SIG-M5 treated with dmso at 0.1 percent for 504 hours (cell line): ENCODE measurements at regions not wholly inside any gene's neighbourhood (a gene's known extent, or its start where the extent isn't known, plus 50 kb on each side); places are given as distances from the start of the nearest gene placed in this dataset.
"Not testable (repeated sequence)": the region's sequence is repeated elsewhere in the genome, so short reads cannot be mapped to it uniquely, and the experiment has no call there.

ENCODE experiments used
- DNase-seq: peaks from one replicate; lab custom pipeline; 2025; ENCODE audit not compliant: unreplicated experiment; lab: John Stamatoyannopoulos, UW

DNA sequence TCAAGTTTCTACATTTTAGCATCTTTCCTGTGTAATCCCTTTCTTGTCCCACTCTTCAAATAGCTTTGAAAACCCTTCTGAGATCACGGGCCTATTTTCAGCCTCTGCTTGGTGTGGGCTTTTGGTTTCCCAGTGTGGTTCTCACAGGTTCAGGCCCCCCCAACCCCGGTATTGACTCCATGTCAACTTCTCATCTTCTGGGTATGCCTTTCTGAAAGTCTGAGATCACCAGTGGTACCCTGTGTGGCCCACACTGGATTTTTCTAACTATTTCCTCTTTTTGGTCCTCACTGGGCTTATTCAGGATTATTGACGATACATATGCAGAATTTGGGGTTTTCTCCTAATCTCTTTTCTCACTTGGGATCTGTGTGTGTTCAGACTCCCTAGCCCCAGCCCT, 146.9 kb upstream of the PLGLB2 start:
- DNase-seq: not testable (repeated sequence)

- not testable (repeated sequence) for DNase-seq
Observed at GRCh38 chr2:87602118-87602517, 145.8 kb upstream of the PLGLB2 start.

GRCh38 chr2:87602728-87603127, 145.2 kb upstream of the PLGLB2 start:
- DNase-seq: not testable (repeated sequence)

DNA sequence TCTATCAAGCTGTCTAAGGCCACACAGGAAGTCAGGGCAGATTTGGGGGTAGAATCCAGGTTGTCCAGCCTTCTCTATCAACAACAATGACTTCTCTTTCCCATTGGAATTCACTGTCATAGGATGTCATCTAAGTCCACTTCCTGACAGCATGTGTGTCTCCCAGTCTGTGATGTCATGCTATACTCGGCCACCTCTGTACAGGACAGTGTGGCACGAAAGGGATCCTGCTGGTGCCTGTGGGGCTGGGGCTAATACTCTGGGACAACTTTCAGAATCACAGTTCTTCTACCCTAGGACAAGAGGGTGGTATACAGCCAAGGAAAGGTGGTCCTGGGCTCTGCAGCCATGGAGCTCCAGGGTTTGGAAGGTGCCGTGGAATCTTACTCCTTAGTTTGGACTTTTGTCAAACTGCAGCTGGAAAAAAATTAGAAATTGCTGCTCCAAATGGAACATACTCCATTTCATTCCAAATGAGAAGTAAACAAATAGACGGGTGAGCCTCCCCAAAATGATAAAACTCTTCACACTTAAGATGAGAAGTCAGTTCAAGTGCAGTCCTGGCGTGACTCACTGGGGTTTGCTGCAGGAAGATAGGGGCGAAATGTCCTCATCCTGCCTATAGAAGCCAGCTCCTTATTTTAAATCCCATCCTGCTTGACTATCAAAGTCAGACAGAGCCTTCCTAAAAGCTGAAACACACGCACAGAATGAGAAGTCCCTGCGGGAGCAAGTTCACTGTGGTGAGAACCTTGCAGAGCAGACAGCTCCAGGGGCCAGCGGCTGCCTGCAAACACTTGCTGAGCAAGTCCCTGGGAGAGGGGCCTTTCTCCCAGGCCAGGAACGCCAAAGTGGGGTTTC, 144.2 kb upstream of the PLGLB2 start:
- not testable (repeated sequence) for DNase-seq

DNA sequence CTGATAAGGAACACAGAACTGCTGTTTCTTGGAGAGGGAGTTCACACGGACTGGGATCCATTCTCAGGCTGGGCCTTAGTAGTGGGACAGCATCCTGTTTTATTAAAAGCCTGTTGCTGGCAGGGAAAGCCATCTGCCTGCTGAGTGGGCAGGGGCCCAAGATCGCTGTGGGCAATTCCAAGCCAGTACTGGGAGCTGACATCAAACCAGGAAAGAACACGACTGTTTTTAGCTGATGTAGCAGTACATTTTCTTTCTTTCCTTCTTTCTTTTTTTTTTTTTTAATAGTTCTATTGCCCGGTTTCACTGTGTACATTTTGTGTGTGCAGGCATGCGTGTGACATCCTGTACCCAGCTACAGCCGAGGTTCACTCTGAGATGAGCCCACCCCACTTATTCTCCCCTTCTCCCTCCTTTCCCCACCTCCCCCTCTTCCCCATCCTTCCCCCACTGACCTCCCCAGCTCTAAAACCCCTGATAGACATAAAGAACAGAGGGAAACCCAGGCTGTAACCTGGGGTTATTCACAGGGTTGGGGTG, 143.5 kb upstream of the PLGLB2 start:
- DNase-seq: not testable (repeated sequence)

DNA sequence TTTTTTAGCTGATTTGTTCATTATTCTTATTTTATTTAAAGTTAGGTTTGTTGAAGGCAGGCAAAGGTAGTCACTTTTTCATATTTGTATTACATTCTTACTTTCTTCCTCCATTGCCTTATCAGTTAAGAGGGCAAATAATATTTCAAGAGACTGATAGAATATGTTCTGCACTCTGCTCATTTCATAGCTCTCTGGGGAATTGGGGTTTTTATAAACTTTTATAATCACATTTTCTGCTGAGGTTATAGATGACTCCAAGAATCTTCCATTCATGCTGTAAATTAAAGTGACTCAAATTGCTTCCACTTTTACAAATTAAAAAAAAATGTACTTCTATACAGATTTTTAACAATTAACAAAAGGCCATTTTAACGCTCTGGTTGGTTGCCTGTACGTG, 142.9 kb upstream of the PLGLB2 start:
- not testable (repeated sequence) for DNase-seq

DNA sequence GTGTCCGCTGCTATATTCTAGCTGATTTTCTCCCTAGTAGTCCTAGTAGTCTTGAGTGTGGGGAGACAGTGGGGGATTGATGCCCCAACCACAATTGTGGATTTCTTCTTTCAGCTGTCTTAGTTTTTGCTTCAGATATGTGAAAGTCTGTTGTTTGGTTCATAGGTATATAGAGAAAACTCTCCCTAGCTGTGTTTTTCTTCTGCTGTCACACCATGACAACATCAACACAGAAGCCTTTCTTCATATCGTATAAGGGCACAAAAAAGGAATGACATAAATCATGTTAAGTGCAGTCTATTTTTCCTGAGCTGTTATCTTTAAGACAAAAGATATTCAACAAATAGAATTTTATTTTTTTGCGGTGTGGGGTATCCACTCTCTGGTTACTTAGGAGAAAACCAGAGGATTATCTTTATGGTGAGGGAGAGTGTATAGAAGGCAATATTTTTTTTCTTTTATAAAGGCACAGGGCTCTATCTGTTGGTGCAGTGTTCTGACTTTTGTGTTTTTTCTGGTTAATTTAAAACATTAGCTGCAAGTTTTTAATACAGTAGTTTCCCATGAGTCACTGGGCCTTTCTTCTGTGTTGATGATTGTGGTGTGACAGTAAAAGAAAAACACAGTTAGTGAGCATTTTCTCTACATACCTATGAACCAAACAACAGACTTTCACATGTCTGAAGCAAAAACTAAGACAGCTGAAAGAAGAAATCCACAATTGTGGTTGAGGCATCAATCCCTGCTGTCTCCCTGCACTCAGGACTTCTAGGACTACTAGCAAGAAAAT, 139.3 kb upstream of the PLGLB2 start:
- DNase-seq: not testable (repeated sequence)

GRCh38 chr2:87610974-87611373, 136.9 kb upstream of the PLGLB2 start:
- not testable (repeated sequence) for DNase-seq

- DNase-seq: not testable (repeated sequence)
Observed at GRCh38 chr2:87611416-87611815, 136.5 kb upstream of the PLGLB2 start.

DNA sequence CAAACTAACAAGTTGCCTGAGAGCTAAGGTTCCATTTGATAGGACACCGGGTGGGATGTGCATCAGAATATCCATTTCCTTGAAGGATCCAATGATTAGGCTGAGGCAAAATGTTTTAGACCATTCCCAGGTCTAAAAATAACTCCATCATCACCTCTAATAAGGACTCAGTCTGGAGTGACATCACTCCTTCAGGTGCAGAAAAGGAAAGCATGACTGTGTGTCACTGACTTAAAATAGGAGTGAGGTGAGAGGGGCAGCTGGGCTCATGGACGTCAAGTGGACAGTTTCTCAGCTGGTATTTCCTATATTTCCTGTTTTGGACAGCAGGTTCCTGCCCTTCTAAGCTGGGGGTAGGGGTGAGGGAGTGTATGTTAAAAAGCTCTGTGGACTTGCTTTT, 135.9 kb upstream of the PLGLB2 start:
- not testable (repeated sequence) for DNase-seq

DNA sequence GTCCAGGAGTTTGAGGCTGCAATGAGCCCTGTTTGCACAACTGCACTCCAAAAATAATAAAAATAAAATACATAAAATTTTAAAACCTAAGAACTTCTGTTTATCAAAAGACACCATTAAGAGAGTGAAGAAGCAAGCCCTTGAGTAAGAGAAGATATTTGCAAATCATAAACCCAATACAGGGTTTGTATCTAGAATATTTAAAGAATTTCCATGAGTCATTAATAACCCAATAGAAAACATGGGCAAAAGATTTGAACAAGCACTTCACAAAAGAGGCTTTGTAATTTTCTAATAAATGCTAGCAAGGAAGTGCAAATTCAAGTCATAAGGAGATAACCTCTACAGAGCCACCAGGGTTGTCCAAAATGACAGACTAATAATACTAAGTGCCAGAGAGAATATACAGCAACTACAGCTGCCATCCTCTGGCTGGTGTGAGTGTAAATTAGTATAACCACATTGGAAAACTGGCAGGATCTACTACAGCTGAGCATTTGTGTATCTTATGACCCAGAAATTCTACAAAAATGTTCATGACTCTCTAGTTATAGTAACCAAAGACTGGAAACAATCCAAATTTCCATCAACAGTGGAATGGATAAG, 133.0 kb upstream of the PLGLB2 start:
- not testable (repeated sequence) for DNase-seq

- DNase-seq: not testable (repeated sequence)
Observed at GRCh38 chr2:87619121-87619520, 128.8 kb upstream of the PLGLB2 start.

- not testable (repeated sequence) for DNase-seq
Observed at GRCh38 chr2:87621139-87621538, 126.7 kb upstream of the PLGLB2 start.

- not testable (repeated sequence) for DNase-seq
Observed at GRCh38 chr2:87622720-87623119, 125.2 kb upstream of the PLGLB2 start.

DNA sequence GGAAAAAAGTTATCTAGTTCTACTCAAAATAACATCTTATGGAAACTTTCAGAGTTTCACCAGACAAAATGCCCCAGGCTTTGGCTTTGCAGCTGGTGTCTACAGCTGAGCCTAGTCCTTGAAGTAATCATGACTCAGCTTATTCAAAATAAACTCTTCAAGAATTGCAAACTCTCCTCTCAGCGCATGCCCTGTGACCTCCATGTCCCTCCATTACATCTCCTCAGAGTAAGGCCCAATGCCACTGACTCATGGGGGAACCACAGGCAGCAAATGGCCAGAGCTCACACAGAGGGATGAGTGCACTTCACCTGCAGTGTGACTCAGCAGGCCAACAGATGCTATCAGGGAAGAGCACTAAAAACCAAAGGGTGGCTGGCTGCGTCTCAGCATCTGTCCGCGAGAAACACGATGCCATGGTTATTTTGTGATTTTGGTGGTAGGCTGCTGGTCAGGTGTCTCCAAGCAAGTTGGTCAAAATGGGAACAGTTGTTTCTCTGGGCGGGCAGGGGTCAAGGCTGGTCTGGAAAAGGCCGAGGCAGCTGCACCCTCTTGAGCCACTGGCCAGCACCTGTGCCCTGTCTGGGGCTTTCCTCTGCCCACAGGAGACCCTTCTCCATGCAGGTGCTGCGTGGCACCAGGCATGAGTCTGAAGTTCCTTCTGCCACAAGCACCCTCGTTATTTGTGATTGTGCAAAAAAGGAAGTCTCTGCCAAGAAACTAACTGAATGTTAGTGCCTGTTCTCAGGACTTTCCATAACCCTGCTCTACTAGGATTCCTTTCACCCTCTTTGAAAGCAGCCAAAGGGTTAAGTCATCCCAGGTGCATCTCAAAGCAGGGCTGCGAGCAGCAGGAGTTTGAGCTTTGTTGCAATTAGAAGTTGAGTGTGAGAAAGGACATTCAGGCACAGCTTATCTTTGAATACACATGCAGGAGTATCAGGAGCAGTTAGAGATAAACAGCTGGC, 118.1 kb upstream of the PLGLB2 start:
- DNase-seq: not testable (repeated sequence)

- not testable (repeated sequence) for DNase-seq
Observed at GRCh38 chr2:87630892-87631291, 117.0 kb upstream of the PLGLB2 start.

DNA sequence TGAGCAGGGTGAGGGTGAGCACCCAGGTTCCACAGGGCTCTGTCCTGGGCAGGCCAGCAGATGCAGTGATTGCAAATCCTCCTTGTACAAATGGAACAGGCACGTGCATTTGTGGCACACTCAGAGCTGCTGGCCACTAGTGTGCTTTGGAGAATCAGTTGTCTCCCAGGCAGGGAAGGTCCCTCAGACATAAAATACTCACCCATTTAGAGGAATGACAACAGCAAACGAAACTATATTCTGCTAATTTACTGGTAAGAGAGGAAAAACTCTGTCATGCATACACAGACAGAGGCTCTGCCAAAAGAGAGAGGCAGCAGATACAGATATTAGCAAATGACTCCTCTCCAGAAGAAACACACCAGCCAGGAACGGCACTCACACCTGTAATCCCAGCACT, 116.5 kb upstream of the PLGLB2 start:
- DNase-seq: not testable (repeated sequence)

DNA sequence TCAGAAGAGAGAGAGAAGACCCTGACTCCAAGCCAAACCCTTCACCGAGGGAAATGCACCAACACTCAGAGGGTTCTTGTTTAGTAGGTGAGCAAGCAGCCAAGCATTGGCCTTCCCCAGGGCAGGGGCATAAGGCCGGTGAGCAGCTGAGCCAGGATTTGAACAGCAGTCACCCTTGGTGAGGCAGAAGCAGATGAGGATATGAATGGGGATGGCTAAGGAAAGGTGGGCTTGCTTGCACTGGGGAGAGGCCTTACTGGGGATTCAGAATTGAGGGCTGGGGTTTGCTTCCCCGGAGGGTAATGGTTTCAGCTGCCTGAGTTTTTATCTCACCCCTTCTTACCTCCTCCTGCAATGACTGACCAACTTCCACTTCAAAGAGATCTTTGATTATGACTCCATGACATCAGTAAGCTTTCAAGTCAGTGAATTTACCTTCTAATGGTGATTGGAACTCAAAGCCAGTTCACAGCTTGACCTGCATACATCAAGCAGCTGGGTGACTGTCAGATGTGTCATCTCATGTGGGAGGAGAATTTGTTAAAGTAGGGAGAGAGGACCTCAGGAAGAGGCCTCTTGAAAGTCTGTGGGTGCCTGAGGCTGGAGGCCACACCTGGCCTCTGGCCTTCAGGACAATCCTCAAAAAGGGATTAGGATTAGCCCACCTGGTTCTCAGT, 114.5 kb upstream of the PLGLB2 start:
- DNase-seq: not testable (repeated sequence)

GRCh38 chr2:87634106-87634505, 113.8 kb upstream of the PLGLB2 start:
- DNase-seq: not testable (repeated sequence)
